ENCODE measurements at regions not wholly inside any gene's neighbourhood (a gene's known extent, or its start where the extent isn't known, plus 50 kb on each side); places are given as distances from the start of the nearest gene placed in this dataset.
"Not testable (repeated sequence)": the region's sequence is repeated elsewhere in the genome, so short reads cannot be mapped to it uniquely, and the experiment has no call there.

GRCh38 chr11:122023614-122024250, 92.3 kb downstream of the BLID start:
- DNase-seq (ENCODE audit: low read depth in 2 of 2): peak; percentile 15 to 27

DNA sequence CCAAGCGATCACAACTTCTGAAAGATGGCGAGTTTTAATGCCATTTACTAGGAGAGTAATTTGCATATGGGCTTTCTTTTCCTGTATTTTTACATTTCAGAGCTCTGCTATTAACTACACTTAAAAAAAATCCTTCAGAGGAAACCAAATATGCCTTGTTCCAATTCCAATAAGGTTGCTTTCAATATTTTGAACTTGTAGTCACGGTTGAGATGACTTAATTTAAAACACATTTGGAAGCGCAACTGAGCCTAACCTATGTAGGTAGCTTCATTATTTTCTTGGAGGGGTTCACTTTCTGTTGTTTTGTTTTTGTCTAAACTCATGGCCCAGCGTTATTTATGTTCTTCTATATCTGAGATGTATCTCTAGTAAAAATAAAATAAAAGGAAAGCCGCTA, 93.4 kb downstream of the BLID start:
- no peak for DNase-seq (ENCODE audit: low read depth in 2 of 2)

DNA sequence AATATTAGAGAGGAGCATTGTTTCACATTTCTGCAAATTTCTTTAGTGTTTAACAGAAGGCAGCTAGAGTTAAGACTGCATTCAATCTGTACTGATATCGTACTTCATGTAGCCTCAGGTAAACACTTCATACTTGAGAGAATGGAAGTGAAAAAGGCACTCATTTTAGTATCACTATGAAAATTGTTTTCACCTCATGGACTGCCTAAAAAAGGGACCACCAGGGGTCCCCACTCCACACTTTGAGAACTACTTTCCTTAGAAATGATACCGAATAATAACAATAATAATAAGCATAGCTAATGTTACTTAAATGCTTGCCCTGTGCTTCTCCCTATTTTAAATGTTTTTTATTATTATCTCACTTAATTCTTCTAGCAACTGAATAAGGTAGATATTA, 95.1 kb downstream of the BLID start:
- DNase-seq (ENCODE audit: low read depth in 2 of 2): peak; percentile 55 to 64

- no peak for DNase-seq (ENCODE audit: low read depth in 2 of 2)
These were observed 95.9 kb downstream of the BLID start for GRCh38 chr11:122019908-122020694.

DNA sequence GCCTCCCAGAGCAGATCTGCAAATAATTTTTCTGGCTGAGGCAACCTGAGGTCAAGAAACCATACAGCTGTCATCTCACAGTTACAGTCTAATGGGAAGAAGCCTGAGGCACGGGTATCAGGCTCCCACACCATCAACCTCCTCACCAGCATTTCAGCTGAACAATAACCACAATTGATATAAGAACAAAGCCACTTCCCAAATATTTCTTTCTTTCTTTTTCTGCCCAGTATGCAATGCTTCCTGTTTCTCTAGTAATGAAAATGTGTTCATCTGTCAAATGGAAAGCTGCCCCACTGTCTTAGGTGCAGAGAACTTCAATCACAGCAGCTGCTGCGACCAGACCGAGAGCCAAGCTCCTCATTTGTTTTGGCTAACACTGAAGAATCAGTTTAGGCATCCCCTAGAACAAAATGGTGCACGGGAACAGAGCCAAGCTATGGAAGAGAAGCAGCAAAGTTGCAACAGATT, 108.4 kb downstream of the BLID start:
- no peak for DNase-seq (ENCODE audit: low read depth in 2 of 2)

GRCh38 chr11:122004446-122004845, 111.6 kb downstream of the BLID start:
- DNase-seq (ENCODE audit: low read depth in 2 of 2): no peak

GRCh38 chr11:122002926-122003325, 113.1 kb downstream of the BLID start:
- no peak for DNase-seq (ENCODE audit: low read depth in 2 of 2)

DNA sequence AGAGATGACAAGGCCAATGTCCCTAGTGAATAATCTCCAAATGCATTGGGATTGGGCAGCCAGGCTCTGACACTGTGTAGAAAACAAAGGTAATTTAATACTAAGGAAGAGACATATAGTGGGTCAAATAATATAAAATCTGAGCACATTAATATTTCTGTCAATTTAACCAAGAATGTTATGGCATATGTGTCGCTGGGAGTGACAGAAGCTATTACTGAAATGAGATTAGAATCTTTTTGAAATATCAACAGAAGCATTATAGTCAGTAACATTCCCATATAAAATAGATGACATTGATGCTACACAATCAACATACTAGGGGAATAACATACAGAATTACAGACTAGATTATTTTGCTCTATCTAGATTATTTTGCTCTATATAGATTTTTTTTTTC, 114.0 kb downstream of the BLID start:
- DNase-seq (ENCODE audit: low read depth in 2 of 2): no peak

DNA sequence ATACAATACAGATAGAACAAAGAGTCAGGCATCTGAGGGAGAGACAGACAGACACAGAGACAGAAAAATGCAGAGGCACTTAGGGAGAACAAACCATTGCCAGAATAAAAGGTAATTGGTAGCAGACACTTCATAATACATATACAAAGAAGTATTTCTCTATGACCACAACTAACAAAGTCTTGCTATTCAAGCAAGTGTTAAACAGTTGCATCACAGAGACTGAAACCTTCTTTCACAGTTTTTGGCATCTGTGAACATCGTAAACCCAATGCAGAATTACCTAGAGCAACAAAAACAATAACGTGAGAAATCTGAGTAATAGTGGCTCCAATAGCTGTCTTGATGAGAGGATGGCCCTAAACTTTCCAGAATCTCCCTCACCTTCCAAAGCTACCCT, 116.4 kb downstream of the BLID start:
- no peak for DNase-seq (ENCODE audit: low read depth in 2 of 2)

GRCh38 chr11:121996574-121996973, 119.4 kb downstream of the BLID start:
- DNase-seq (ENCODE audit: low read depth in 2 of 2): no peak

DNA sequence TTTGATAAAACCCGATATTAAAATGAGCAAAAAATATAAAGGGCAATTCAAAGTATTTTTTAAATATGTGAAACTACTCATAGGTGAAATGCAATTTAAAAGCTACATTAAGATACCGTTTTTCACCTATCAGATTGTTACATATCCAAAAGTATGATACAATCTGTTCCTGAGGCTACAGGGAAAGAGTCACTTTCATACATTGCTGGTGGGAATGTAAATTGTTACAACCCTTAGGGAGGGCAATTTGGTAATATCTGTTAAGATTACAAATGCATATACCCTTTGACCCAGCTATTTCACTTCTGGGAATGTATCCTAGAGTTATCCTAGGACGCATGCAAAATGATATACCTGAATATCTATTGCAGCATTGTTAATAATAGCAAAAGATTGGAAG, 132.1 kb downstream of the BLID start:
- no peak for DNase-seq (ENCODE audit: low read depth in 2 of 2)

DNA sequence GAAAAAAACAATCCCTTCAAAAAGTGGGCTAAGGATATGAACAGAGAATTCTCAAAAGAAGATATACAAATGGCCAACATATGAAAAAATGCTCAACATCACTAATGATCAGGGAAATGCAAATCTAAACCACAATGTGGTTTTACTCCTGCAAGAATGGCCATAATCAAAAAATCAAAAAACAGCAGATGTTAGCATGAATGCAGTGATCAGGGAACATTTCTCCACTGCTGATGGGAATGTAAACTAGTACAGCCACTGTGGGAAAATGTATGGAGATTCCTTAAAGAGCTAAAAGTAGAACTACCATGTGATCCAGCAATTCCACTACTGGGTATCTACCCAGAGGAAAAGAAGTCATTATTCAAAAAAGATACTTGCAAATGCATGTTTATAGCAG, 138.1 kb downstream of the BLID start:
- not testable (repeated sequence) for DNase-seq (ENCODE audit: low read depth in 2 of 2)

- no peak for DNase-seq (ENCODE audit: low read depth in 2 of 2)
These were observed 147.4 kb downstream of the BLID start for GRCh38 chr11:121968638-121969037.

DNA sequence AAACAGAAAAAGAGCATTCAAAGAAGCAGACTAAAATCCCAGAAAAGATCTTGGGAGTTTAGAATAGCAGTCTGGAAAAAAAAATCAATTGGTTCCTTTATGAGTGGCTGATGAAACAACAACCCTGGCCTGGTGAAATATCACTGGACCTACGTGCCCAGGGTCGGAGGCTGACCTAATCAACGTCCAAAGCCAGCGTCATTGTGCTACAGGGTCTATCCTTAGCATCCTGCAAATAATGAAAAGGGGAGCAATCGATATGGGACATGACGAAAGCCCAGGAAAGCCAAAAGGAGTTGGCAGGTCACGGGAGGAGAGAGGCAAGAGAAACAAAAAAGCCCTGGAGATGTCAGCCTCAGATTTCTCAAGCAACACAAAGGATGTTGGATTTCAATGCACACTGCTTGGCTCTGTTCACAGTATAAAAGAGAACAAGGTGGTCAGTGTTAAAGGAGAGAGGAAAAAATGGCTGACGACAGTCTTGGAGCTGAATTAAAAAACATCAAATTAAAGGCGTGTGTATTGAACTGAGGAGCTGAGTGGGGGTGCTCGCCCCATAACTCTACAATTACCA, 148.8 kb downstream of the BLID start:
- no peak for DNase-seq (ENCODE audit: low read depth in 2 of 2)

- peak; percentile 9 to 74 for DNase-seq (ENCODE audit: low read depth in 2 of 2)
These were observed 150.7 kb downstream of the BLID start for GRCh38 chr11:121965330-121965729.

GRCh38 chr11:121964591-121964990, 151.4 kb downstream of the BLID start:
- peak; percentile 30 to 56 for DNase-seq (ENCODE audit: low read depth in 2 of 2)

GRCh38 chr11:121963846-121964245, 152.2 kb downstream of the BLID start:
- DNase-seq (ENCODE audit: low read depth in 2 of 2): not testable (repeated sequence)

DNA sequence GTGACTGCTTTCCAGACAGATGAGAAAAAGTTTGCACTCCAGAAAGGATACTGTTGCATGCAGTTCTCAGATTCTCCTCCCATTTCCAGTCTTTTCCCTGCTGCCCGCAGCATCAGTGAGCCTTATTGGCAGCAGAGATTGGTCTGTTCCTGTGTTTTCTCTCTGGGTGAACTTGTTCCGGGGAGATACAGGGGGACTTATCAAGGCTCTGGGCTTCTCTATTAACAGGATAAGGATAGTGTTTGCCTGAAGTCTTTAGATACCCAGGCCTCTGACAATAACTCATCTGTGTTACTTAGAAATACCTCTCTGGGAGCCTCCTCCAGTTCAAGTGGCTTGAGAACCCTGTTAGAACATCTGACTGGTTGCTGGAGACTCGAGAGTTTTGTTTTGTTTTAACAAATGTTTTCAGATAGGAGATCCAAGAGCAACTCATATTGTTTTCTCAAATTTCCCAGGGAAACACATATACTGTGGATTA, 154.7 kb downstream of the BLID start:
- no peak for DNase-seq (ENCODE audit: low read depth in 2 of 2)

- DNase-seq (ENCODE audit: low read depth in 2 of 2): no peak
These were observed 157.1 kb downstream of the BLID start for GRCh38 chr11:121958971-121959325.

GRCh38 chr11:121958323-121958970, 157.6 kb downstream of the BLID start:
- no peak for DNase-seq (ENCODE audit: low read depth in 2 of 2)

DNA sequence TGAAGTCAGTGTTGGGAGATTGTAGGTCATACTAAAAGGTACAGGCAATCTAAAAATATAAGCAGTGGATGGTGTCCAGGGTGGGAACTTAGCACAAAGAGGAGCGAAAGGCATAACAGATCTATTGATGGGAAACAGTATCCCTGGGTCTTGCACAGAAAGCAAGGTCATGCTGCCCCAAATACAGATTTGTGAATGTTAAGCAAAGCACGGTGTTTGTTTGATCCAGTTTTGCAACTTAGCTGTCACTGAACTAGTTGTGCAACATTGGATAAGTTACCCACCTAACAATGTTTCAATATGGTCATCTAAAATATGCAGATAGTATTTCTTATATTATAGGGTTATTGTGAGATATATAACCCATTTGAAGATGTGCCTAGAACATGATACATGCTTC, 162.9 kb downstream of the BLID start:
- no peak for DNase-seq (ENCODE audit: low read depth in 2 of 2)

DNA sequence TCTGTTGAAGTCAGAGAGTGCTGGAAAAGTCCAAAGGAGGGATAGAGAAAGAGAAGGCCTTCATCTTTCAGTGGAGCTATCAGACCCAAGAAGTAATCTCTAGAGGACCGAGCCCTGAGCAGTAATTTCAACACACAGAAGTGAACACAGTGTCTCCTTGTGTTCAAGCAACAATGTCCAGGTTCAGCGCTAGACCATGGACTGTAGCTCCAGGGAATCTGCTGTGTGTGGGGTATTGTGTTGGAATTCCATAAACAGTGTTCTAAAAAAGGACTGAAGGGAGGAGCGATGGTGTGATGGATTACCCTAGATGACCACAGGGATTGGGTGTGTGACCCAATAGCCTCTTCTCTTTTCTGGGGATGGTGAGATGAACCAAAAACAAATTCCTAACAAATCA, 165.9 kb downstream of the BLID start:
- no peak for DNase-seq (ENCODE audit: low read depth in 2 of 2)
